ENCODE measurements at regions not wholly inside any gene's neighbourhood (a gene's known extent, or its start where the extent isn't known, plus 50 kb on each side); places are given as distances from the start of the nearest gene placed in this dataset.

- Histone ChIP-seq H3K27me3 (no peaks in the 10 kb centered on the region), H3K4me1 (no peaks in the 10 kb centered on the region), H3K27ac (no peak overlapping the region), H3K9me3 (no peaks in the 10 kb centered on the region), H3K4me3 (no peak overlapping the region), H3K36me3 (no peaks in the 10 kb centered on the region)
- TF ChIP-seq POLR2A (IDR thresholded peaks at IDR 0.05), result no peak
- TF ChIP-seq EP300 (IDR thresholded peaks at IDR 0.05), result no peak
- TF ChIP-seq POLR2AphosphoS5 (IDR thresholded peaks at IDR 0.05), result no peak
- no peak for TF ChIP-seq CTCF (IDR thresholded peaks at IDR 0.05)
- DNase-seq, result no peak
- 68 to 72% methylated on average over 2 of the region's 2 CpGs for whole genome bisulfite sequencing, 2 donors
- intact Hi-C loops (cut with DNase I), result no loop called here
These were observed 443.2 kb downstream of the REEP3 start for GRCh38 chr10:63964406-63964805.

- intact Hi-C loops (cut with DNase I), result no loop called here
- no peak for DNase-seq
- WGBS, 2 donors, result 69 to 72% methylated on average over 4 of the region's 4 CpGs
- H3K9me3 ChIP-seq, result no peaks in the 10 kb centered on the region
- H3K27ac ChIP-seq, result no peak overlapping the region
- TF ChIP-seq POLR2A (IDR thresholded peaks at IDR 0.05) (no peak), EP300 (IDR thresholded peaks at IDR 0.05) (no peak), POLR2AphosphoS5 (IDR thresholded peaks at IDR 0.05) (no peak), CTCF (IDR thresholded peaks at IDR 0.05) (no peak)
- H3K4me1 ChIP-seq, result no peaks in the 10 kb centered on the region
- no peaks in the 10 kb centered on the region for H3K36me3 ChIP-seq
- no peak overlapping the region for H3K4me3 ChIP-seq
- H3K27me3 ChIP-seq, result no peaks in the 10 kb centered on the region
These were observed 444.6 kb downstream of the REEP3 start for GRCh38 chr10:63965846-63966245.

GRCh38 chr10:63972949-63973827 is 452.0 kb downstream of the REEP3 start:
- H3K4me3 ChIP-seq, result no peak overlapping the region
- H3K27me3 ChIP-seq, result no peaks in the 10 kb centered on the region
- TF ChIP-seq EP300 (IDR thresholded peaks at IDR 0.05) (no peak), POLR2A (IDR thresholded peaks at IDR 0.05) (no peak), POLR2AphosphoS5 (IDR thresholded peaks at IDR 0.05) (no peak), CTCF (IDR thresholded peaks at IDR 0.05) (no peak)
- intact Hi-C loops (cut with DNase I), result no loop called here
- H3K9me3 ChIP-seq, result no peaks in the 10 kb centered on the region
- no peaks in the 10 kb centered on the region for H3K36me3 ChIP-seq
- no peaks in the 10 kb centered on the region for H3K4me1 ChIP-seq
- DNase-seq, result no peak
- WGBS, 2 donors, result 90% methylated on average over 51 of the region's 51 CpGs
- no peak overlapping the region for H3K27ac ChIP-seq

- H3K4me3 ChIP-seq, result no peak overlapping the region
- TF ChIP-seq POLR2AphosphoS5 (IDR thresholded peaks at IDR 0.05) (no peak), EP300 (IDR thresholded peaks at IDR 0.05) (no peak), CTCF (IDR thresholded peaks at IDR 0.05) (peak in 1 of 4 experiments; percentile 12), POLR2A (IDR thresholded peaks at IDR 0.05) (no peak)
- no peaks in the 10 kb centered on the region for H3K27me3 ChIP-seq
- intact Hi-C loops (cut with DNase I), result no loop called here
- H3K4me1 ChIP-seq, result no peaks in the 10 kb centered on the region
- no peaks in the 10 kb centered on the region for H3K9me3 ChIP-seq
- no peak overlapping the region for H3K27ac ChIP-seq
- 40 to 56% methylated on average over 5 of the region's 5 CpGs for WGBS, 2 donors
- DNase-seq, result no peak
- H3K36me3 ChIP-seq, result no peaks in the 10 kb centered on the region
These were observed 455.3 kb downstream of the REEP3 start for GRCh38 chr10:63976538-63976937.
